ENCODE measurements at regions not wholly inside any gene's neighbourhood (a gene's known extent, or its start where the extent isn't known, plus 50 kb on each side); places are given as distances from the start of the nearest gene placed in this dataset.

GRCh38 chr9:4923580-4924544, 61.2 kb upstream of the JAK2 start:
- TF ChIP-seq POLR2A (IDR thresholded peaks at IDR 0.05): no peak
- no peak for TF ChIP-seq EP300 (IDR thresholded peaks at IDR 0.05)

Measured in sigmoid colon (tissue), 4 donors.